ENCODE measurements at regions not wholly inside any gene's neighbourhood (a gene's known extent, or its start where the extent isn't known, plus 50 kb on each side); places are given as distances from the start of the nearest gene placed in this dataset.
A peak's percentile ranks its signal among the peaks of the same experiment; 100 is the strongest.

DNA sequence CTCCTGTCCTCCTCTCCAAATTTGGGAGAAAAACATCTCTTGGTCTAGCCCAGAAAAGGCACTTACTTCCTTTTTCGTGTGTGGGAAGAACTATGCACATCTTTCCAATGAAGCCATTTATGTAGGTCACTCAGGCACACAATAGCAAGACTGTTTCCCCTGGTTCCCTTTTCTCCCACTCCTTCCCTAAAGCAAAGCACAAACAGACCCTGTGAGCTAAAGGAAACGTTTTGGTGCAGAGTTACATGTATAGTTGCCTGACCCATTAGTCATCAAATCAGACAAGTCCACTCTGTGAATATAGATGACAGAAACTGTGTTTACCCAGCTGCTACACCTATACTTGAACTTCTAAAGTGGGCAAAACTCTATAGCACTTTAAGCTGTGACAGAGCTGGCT, 474.6 kb downstream of the COL12A1 start:
- H3K9ac ChIP-seq (ENCODE audit: low read length), result no peak overlapping the region
- H2BK5ac ChIP-seq (ENCODE audit: low read depth, low read length, poor library complexity), result no peak overlapping the region
- H3K79me1 ChIP-seq (ENCODE audit: low read length), result peaks cover 3% of the 10 kb centered on the region
- no peak overlapping the region for H3K4me3 ChIP-seq (ENCODE audit: low read depth, low read length)
- no peak overlapping the region for H4K91ac ChIP-seq (ENCODE audit: low read depth, low read length)
- H3K4me2 ChIP-seq (ENCODE audit: low read length), result no peak overlapping the region
- no peak overlapping the region for H3K14ac ChIP-seq (ENCODE audit: low read length)
- H3K27me3 ChIP-seq (ENCODE audit: insufficient read depth, low read length), result no peaks in the 10 kb centered on the region
- H3K18ac ChIP-seq (ENCODE audit: low read length), result no peak overlapping the region
- DNase-seq, result no peak
- H2AFZ ChIP-seq (ENCODE audit: insufficient read depth, low read length, poor library complexity), result no peak overlapping the region
- H3K79me2 ChIP-seq (ENCODE audit: control insufficient read depth, insufficient read depth, low read length, poor library complexity), result no peaks in the 10 kb centered on the region
- H3K27ac ChIP-seq (ENCODE audit: low read depth, low read length), result no peak overlapping the region
- H3K9me3 ChIP-seq (ENCODE audit: insufficient read depth, low read depth, low read length), result no peaks in the 10 kb centered on the region
- H3K36me3 ChIP-seq (ENCODE audit: control insufficient read depth in 1 of 2, insufficient read depth in 2 of 2, low read length in 2 of 2), result no peaks in the 10 kb centered on the region
- H2BK12ac ChIP-seq (ENCODE audit: low read length), result no peak overlapping the region
- H2AK5ac ChIP-seq (ENCODE audit: low read length), result no peak overlapping the region
- H3K23ac ChIP-seq (ENCODE audit: low read length), result no peak overlapping the region
- no peak overlapping the region for H3K4ac ChIP-seq (ENCODE audit: low read depth, low read length)
- H4K12ac ChIP-seq (ENCODE audit: low read depth, low read length), result no peak overlapping the region
- H3K4me1 ChIP-seq (ENCODE audit: control insufficient read depth in 1 of 2, insufficient read depth in 2 of 2, low read length in 2 of 2), result peaks cover 5 to 10% of the 10 kb centered on the region in 2 experiments
- H4K8ac ChIP-seq (ENCODE audit: low read depth, low read length), result no peak overlapping the region
- no peak overlapping the region for H2BK120ac ChIP-seq (ENCODE audit: insufficient read depth, low read length, poor library complexity)
- no CpG with 5 or more reads among the region's 2 CpGs for WGBS (ENCODE audit: extremely low coverage, insufficient coverage, insufficient read length)

DNA sequence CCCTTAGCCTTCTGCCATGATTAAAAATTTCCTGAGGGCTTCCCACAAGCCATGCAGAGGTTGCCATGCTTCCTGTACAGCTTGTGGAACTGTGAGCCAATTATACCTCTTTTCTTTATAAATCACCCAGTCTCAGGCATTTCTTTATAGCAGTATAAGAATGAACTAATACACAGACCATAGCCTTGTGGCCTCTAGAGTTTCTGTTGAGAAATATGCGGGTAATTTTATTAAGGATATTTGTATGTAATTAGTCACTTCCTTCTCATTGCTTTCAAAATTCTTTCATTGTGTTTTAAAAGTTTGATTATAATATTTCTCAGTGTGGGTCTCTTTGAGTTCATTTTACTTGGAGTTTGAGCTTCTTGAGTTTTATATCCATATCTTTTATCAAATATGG, 484.9 kb downstream of the COL12A1 start:
- no peaks in the 10 kb centered on the region for H3K4me1 ChIP-seq (ENCODE audit: control insufficient read depth in 1 of 2, insufficient read depth in 2 of 2, low read length in 2 of 2)
- no peak overlapping the region for H2AK5ac ChIP-seq (ENCODE audit: low read length)
- H3K27ac ChIP-seq (ENCODE audit: low read depth, low read length), result no peak overlapping the region
- H3K9me3 ChIP-seq (ENCODE audit: insufficient read depth, low read depth, low read length), result no peaks in the 10 kb centered on the region
- no peak overlapping the region for H3K4me2 ChIP-seq (ENCODE audit: low read length)
- DNase-seq, result no peak
- H3K27me3 ChIP-seq (ENCODE audit: insufficient read depth, low read length), result no peaks in the 10 kb centered on the region
- no peak overlapping the region for H3K23ac ChIP-seq (ENCODE audit: low read length)
- no peak overlapping the region for H3K4ac ChIP-seq (ENCODE audit: low read depth, low read length)
- no peak overlapping the region for H3K4me3 ChIP-seq (ENCODE audit: low read depth, low read length)
- H3K18ac ChIP-seq (ENCODE audit: low read length), result no peak overlapping the region
- no peak overlapping the region for H4K12ac ChIP-seq (ENCODE audit: low read depth, low read length)
- H3K36me3 ChIP-seq (ENCODE audit: control insufficient read depth in 1 of 2, insufficient read depth in 2 of 2, low read length in 2 of 2), result no peaks in the 10 kb centered on the region
- H3K9ac ChIP-seq (ENCODE audit: low read length), result no peak overlapping the region
- no peak overlapping the region for H4K91ac ChIP-seq (ENCODE audit: low read depth, low read length)
- no peak overlapping the region for H4K8ac ChIP-seq (ENCODE audit: low read depth, low read length)
- H3K14ac ChIP-seq (ENCODE audit: low read length), result no peak overlapping the region
- no CpG with 5 or more reads among the region's 1 CpG for WGBS (ENCODE audit: extremely low coverage, insufficient coverage, insufficient read length)
- H3K79me2 ChIP-seq (ENCODE audit: control insufficient read depth, insufficient read depth, low read length, poor library complexity), result no peaks in the 10 kb centered on the region
- H2BK5ac ChIP-seq (ENCODE audit: low read depth, low read length, poor library complexity), result no peak overlapping the region
- H2BK12ac ChIP-seq (ENCODE audit: low read length), result no peak overlapping the region
- H2BK120ac ChIP-seq (ENCODE audit: insufficient read depth, low read length, poor library complexity), result no peak overlapping the region
- no peaks in the 10 kb centered on the region for H3K79me1 ChIP-seq (ENCODE audit: low read length)
- no peak overlapping the region for H2AFZ ChIP-seq (ENCODE audit: insufficient read depth, low read length, poor library complexity)

DNA sequence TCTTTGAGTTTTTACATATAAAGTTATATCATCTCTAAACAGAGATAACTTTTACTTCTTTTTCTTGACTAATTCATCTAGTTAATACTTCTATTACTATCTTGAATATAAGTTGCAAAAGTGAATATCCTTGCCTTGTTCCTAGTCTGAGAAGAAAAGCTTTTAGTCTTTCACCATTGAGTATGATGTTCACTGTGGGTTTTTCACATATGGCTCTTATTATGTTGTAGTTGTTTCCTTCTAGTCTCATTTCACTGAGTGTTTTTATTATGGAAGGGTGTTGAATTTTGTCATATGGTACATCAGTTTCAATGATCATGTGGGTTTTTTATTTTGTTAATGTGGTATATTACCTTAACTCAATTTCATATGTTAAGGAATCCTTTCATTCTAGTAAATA, 488.3 kb downstream of the COL12A1 start:
- no peak overlapping the region for H3K23ac ChIP-seq (ENCODE audit: low read length)

DNA sequence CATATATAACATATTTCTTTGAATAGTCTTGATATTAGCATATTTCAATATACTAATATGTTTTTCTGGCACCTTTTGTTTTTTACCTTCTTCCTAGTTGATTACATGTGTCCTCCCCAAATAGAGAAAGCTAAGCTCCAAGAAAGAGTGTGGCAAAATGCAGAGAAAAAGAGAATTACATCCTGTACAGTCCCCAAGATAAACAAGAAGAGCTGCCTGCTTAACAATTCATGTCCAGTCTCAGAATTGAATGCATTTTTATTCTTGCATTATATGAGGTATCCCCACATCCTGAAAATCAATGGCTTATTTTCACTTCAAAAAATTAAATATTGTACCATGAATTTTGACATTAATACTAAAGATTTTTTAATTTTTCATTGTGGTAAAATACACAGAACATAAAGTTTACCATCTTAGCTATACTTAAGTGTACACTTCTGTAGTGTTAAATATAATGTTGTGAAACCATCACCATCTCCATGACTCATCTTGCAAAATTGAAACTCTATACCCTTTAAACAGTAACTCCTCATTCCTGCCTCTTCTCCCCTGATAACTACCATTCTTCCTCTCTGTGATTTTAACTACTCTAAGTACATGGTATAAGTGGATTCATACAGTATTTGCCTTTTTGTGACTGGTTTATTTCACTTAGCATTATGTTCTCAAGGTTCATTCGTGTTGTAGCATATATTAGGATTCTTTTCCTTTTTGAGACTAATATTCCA, 490.3 kb downstream of the COL12A1 start:
- H3K36me3 ChIP-seq (ENCODE audit: control insufficient read depth in 1 of 2, insufficient read depth in 2 of 2, low read length in 2 of 2), result no peaks in the 10 kb centered on the region
- no peak overlapping the region for H3K4ac ChIP-seq (ENCODE audit: low read depth, low read length)
- no peaks in the 10 kb centered on the region for H3K27me3 ChIP-seq (ENCODE audit: insufficient read depth, low read length)
- H4K8ac ChIP-seq (ENCODE audit: low read depth, low read length), result no peak overlapping the region
- no peaks in the 10 kb centered on the region for H3K79me1 ChIP-seq (ENCODE audit: low read length)
- H3K4me1 ChIP-seq (ENCODE audit: control insufficient read depth in 1 of 2, insufficient read depth in 2 of 2, low read length in 2 of 2), result no peaks in the 10 kb centered on the region
- no peak overlapping the region for H3K27ac ChIP-seq (ENCODE audit: low read depth, low read length)
- no peak overlapping the region for H3K4me2 ChIP-seq (ENCODE audit: low read length)
- H3K79me2 ChIP-seq (ENCODE audit: control insufficient read depth, insufficient read depth, low read length, poor library complexity), result no peaks in the 10 kb centered on the region
- no peak overlapping the region for H2AFZ ChIP-seq (ENCODE audit: insufficient read depth, low read length, poor library complexity)
- H2BK120ac ChIP-seq (ENCODE audit: insufficient read depth, low read length, poor library complexity), result no peak overlapping the region
- no peak overlapping the region for H3K9ac ChIP-seq (ENCODE audit: low read length)
- no peak overlapping the region for H3K4me3 ChIP-seq (ENCODE audit: low read depth, low read length)
- H4K12ac ChIP-seq (ENCODE audit: low read depth, low read length), result no peak overlapping the region
- no peak overlapping the region for H3K14ac ChIP-seq (ENCODE audit: low read length)
- H3K23ac ChIP-seq (ENCODE audit: low read length), result no peak overlapping the region
- WGBS (ENCODE audit: extremely low coverage, insufficient coverage, insufficient read length), result no CpG with 5 or more reads among the region's 1 CpG
- H2BK12ac ChIP-seq (ENCODE audit: low read length), result no peak overlapping the region
- H3K18ac ChIP-seq (ENCODE audit: low read length), result no peak overlapping the region
- H2AK5ac ChIP-seq (ENCODE audit: low read length), result no peak overlapping the region
- DNase-seq, result peak in 1 of 2 donors; percentile 30
- H3K9me3 ChIP-seq (ENCODE audit: insufficient read depth, low read depth, low read length), result no peaks in the 10 kb centered on the region
- H4K91ac ChIP-seq (ENCODE audit: low read depth, low read length), result no peak overlapping the region
- H2BK5ac ChIP-seq (ENCODE audit: low read depth, low read length, poor library complexity), result no peak overlapping the region

More for the DNA sequence above, 488.3 kb downstream of the COL12A1 start:
- Histone ChIP-seq H3K27ac (ENCODE audit: low read depth, low read length) (no peak overlapping the region), H3K79me1 (ENCODE audit: low read length) (no peaks in the 10 kb centered on the region), H3K4me2 (ENCODE audit: low read length) (no peak overlapping the region), H3K36me3 (ENCODE audit: control insufficient read depth in 1 of 2, insufficient read depth in 2 of 2, low read length in 2 of 2) (no peaks in the 10 kb centered on the region), H2BK12ac (ENCODE audit: low read length) (no peak overlapping the region), H3K14ac (ENCODE audit: low read length) (no peak overlapping the region), H2AK5ac (ENCODE audit: low read length) (no peak overlapping the region), H3K9me3 (ENCODE audit: insufficient read depth, low read depth, low read length) (no peaks in the 10 kb centered on the region), H3K9ac (ENCODE audit: low read length) (no peak overlapping the region), H3K4me3 (ENCODE audit: low read depth, low read length) (no peak overlapping the region), H3K4me1 (ENCODE audit: control insufficient read depth in 1 of 2, insufficient read depth in 2 of 2, low read length in 2 of 2) (no peaks in the 10 kb centered on the region), H3K18ac (ENCODE audit: low read length) (no peak overlapping the region), H4K12ac (ENCODE audit: low read depth, low read length) (no peak overlapping the region), H4K8ac (ENCODE audit: low read depth, low read length) (no peak overlapping the region), H3K27me3 (ENCODE audit: insufficient read depth, low read length) (no peaks in the 10 kb centered on the region), H3K79me2 (ENCODE audit: control insufficient read depth, insufficient read depth, low read length, poor library complexity) (no peaks in the 10 kb centered on the region), H2BK5ac (ENCODE audit: low read depth, low read length, poor library complexity) (no peak overlapping the region), H2BK120ac (ENCODE audit: insufficient read depth, low read length, poor library complexity) (no peak overlapping the region), H4K91ac (ENCODE audit: low read depth, low read length) (no peak overlapping the region), H3K4ac (ENCODE audit: low read depth, low read length) (no peak overlapping the region), H2AFZ (ENCODE audit: insufficient read depth, low read length, poor library complexity) (no peak overlapping the region)
- no peak for DNase-seq
